Endodermal cell (in vitro differentiated cells): ENCODE measurements at regions not wholly inside any gene's neighbourhood (a gene's known extent, or its start where the extent isn't known, plus 50 kb on each side); places are given as distances from the start of the nearest gene placed in this dataset.

Experiments used
- DNase-seq: peaks from one replicate; pipeline ENCODE4 v3.0.0-alpha.2; 2017
- H3K27ac ChIP-seq: 2 replicates; pipeline ENCODE4 v1.5.1; 2013; ENCODE audit warnings: mild to moderate bottlenecking, low read depth, low read length, moderate library complexity
- H3K27me3 ChIP-seq: 2 replicates; pipeline ENCODE4 v1.6.1; 2013; ENCODE audit warnings: mild to moderate bottlenecking, low read length, moderate library complexity; ENCODE audit not compliant: insufficient read depth, control insufficient read depth, poor library complexity, severe bottlenecking
- H3K36me3 ChIP-seq: 2 replicates; pipeline ENCODE4 v1.7.0; 2013; ENCODE audit warnings: mild to moderate bottlenecking, low read length, moderate library complexity; ENCODE audit not compliant: control insufficient read depth, insufficient read depth
- H3K4me1 ChIP-seq: one replicate; pipeline ENCODE4 v1.7.0; 2013; ENCODE audit warnings: low read length; ENCODE audit not compliant: control insufficient read depth, insufficient read depth
- H3K4me3 ChIP-seq: 2 replicates; pipeline ENCODE4 v1.5.1; 2013; ENCODE audit warnings: mild to moderate bottlenecking, low read length, moderate library complexity
- H3K9ac ChIP-seq: 2 replicates; pipeline ENCODE4 v1.6.1; 2013; ENCODE audit warnings: mild to moderate bottlenecking, low read length, moderate library complexity; ENCODE audit not compliant: poor library complexity, severe bottlenecking; ENCODE audit errors: extremely low read depth
- H3K9me3 ChIP-seq: 2 replicates; pipeline ENCODE4 v1.6.1; 2013; ENCODE audit warnings: mild to moderate bottlenecking, low read length, moderate library complexity; ENCODE audit not compliant: control insufficient read depth
- H3K27ac Mint-ChIP-seq: 2 replicates; pipeline ENCODE4 v1.8.0; 2020; ENCODE audit warnings: mixed read lengths
- H3K27me3 Mint-ChIP-seq: 2 replicates; pipeline ENCODE4 v1.8.0; 2021; ENCODE audit warnings: mild to moderate bottlenecking, mixed read lengths; ENCODE audit not compliant: insufficient read depth
- H3K36me3 Mint-ChIP-seq: 2 replicates; pipeline ENCODE4 v1.8.0; 2020; ENCODE audit warnings: low read depth, mixed read lengths
- H3K4me1 Mint-ChIP-seq: 2 replicates; pipeline ENCODE4 v1.8.0; 2020; ENCODE audit warnings: mixed read lengths
- H3K4me3 Mint-ChIP-seq: 2 replicates; pipeline ENCODE4 v1.8.0; 2020; ENCODE audit warnings: mild to moderate bottlenecking, moderate library complexity, mixed read lengths
- H3K9me3 Mint-ChIP-seq: 2 replicates; pipeline ENCODE4 v1.8.0; 2020; ENCODE audit warnings: mild to moderate bottlenecking, mixed read lengths
- WGBS, 2 experiments: methylation state at CpG; one replicate each; pipeline versions ENCODE4 v1.1.5 to v1.1.7; 2013; ENCODE audit warnings: missing lambda C conversion rate in 2 of 2, mixed read lengths in 1 of 2; ENCODE audit not compliant: insufficient coverage in 1 of 2, insufficient read length in 1 of 2; 5-methylcytosine and 5-hydroxymethylcytosine counted together
- TF ChIP-seq, protein P1 (sequence below): fragments of 200-600 bp; sonication (generic); conservative IDR thresholded peaks from 2 replicates; pipeline ENCODE4 v1.5.0; 2021; ENCODE audit warnings: antibody characterized with exemption, mild to moderate bottlenecking

DNA sequence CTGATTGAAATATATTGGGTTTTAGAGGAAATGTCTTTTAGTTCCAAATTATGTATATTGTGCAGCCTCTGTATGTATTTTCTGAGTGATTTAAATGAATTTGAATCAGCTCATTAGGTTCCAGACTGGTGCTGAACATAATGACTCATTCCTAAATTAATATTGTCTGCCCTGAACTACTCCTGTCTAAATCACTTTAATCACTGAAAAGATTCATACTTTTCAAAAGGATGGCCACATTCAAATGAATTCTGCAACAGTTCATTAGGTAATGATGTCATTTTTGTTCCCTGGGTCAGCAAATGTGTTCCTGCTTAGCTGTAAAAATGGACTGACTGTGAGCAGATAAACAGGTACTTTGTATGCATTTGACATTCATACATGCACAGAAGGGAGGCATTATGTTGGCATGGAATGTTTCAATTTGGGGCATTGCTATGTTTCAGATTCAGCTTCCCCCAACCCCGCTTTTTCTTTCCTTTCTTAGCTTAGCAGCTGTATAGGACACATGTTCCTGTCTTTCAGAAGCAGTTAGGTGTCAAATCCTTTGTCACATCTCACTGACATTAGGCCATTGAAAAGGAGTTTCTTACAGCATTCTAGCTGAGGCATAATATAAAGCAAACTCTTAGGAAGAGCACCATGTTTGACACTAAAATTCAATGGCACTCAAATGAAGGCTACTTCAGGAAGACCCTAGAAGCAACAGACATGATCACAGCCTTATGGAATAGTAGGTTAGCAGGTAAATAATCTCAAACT, 318.5 kb upstream of the ARPP21 start:
- no peak overlapping the region for H3K27ac ChIP-seq
- Mint-ChIP-seq H3K4me1 (peaks cover 7% of the 10 kb centered on the region), H3K9me3 (peaks cover 25% of the 10 kb centered on the region), H3K36me3 (no peaks in the 10 kb centered on the region), H3K4me3 (no peak overlapping the region), H3K27me3 (peaks cover 18% of the 10 kb centered on the region), H3K27ac (no peak overlapping the region)
- WGBS, 2 experiments = 92 to 100% methylated on average over 1 of the region's 1 CpG
- no peaks in the 10 kb centered on the region for H3K36me3 ChIP-seq
- H3K4me1 ChIP-seq = no peaks in the 10 kb centered on the region
- TF ChIP-seq, protein P1, sequence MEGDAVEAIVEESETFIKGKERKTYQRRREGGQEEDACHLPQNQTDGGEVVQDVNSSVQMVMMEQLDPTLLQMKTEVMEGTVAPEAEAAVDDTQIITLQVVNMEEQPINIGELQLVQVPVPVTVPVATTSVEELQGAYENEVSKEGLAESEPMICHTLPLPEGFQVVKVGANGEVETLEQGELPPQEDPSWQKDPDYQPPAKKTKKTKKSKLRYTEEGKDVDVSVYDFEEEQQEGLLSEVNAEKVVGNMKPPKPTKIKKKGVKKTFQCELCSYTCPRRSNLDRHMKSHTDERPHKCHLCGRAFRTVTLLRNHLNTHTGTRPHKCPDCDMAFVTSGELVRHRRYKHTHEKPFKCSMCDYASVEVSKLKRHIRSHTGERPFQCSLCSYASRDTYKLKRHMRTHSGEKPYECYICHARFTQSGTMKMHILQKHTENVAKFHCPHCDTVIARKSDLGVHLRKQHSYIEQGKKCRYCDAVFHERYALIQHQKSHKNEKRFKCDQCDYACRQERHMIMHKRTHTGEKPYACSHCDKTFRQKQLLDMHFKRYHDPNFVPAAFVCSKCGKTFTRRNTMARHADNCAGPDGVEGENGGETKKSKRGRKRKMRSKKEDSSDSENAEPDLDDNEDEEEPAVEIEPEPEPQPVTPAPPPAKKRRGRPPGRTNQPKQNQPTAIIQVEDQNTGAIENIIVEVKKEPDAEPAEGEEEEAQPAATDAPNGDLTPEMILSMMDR = no peak
- H3K9ac ChIP-seq = no peak overlapping the region
- H3K9me3 ChIP-seq = peaks cover 31% of the 10 kb centered on the region
- no peak for DNase-seq
- no peaks in the 10 kb centered on the region for H3K27me3 ChIP-seq
- H3K4me3 ChIP-seq = no peak overlapping the region

DNA sequence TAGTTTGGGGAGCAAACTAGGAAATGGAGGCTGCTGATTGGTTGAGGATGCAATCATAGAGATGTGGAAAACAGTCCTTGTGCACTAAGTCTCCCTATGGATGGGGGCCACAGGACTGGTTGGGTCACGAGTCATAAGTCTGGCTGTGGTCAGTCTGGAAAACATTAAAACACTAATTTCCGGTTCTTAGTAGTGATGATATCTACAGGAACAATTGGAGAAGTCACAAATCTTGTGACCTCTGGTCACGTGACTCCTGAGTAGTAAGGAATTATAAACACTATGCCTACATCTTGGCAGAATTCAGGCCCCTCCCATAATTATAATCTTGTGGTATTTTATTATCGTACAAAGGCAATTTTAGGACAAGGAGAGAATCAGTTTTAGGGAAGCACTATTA, 317.3 kb upstream of the ARPP21 start:
- H3K27me3 ChIP-seq = no peaks in the 10 kb centered on the region
- DNase-seq = no peak
- H3K27ac ChIP-seq = no peak overlapping the region
- H3K4me1 Mint-ChIP-seq = peaks cover 7% of the 10 kb centered on the region
- H3K27ac Mint-ChIP-seq = no peak overlapping the region
- no peak overlapping the region for H3K4me3 ChIP-seq
- H3K4me3 Mint-ChIP-seq = no peak overlapping the region
- H3K9me3 ChIP-seq = peaks cover 37% of the 10 kb centered on the region
- H3K36me3 ChIP-seq = no peaks in the 10 kb centered on the region
- peaks cover 18% of the 10 kb centered on the region for H3K27me3 Mint-ChIP-seq
- WGBS, 2 experiments = 97 to 100% methylated on average over 2 to 4 of the region's 4 CpGs
- H3K4me1 ChIP-seq = no peaks in the 10 kb centered on the region
- peaks cover 30% of the 10 kb centered on the region for H3K9me3 Mint-ChIP-seq
- no peak overlapping the region for H3K9ac ChIP-seq
- no peaks in the 10 kb centered on the region for H3K36me3 Mint-ChIP-seq
- TF ChIP-seq, protein P1 = no peak

DNA sequence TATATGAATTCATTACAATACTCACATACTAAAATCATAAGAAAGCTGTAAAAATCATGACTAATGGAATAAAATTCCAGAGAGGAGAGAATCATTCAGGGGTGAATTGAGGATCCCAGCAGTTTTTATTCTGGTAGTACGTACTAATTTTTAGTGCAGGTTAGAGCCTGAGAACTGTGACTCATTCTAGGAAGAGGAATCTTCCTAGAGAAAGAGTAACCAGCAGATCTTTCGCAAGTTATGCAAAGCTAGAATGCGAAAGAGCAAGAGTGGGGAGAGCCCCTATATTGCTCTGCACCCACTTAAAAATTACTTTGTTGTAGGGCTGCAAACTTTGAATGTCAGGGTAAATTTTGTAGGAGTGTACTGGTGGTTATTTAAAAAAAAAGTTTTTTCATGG, 303.6 kb upstream of the ARPP21 start:
- H3K4me3 ChIP-seq = no peak overlapping the region
- H3K9me3 Mint-ChIP-seq = no peaks in the 10 kb centered on the region
- 93 to 94% methylated on average over 3 of the region's 3 CpGs for WGBS, 2 experiments

More for the DNA sequence above, 303.6 kb upstream of the ARPP21 start:
- no peak overlapping the region for H3K27ac ChIP-seq
- H3K4me3 Mint-ChIP-seq = no peak overlapping the region
- no peaks in the 10 kb centered on the region for H3K9me3 ChIP-seq
- H3K4me1 Mint-ChIP-seq = no peaks in the 10 kb centered on the region
- H3K27me3 ChIP-seq = no peaks in the 10 kb centered on the region
- no peaks in the 10 kb centered on the region for H3K27me3 Mint-ChIP-seq
- H3K36me3 ChIP-seq = no peaks in the 10 kb centered on the region
- H3K9ac ChIP-seq = no peak overlapping the region
- H3K27ac Mint-ChIP-seq = no peak overlapping the region
- H3K36me3 Mint-ChIP-seq = no peaks in the 10 kb centered on the region
- TF ChIP-seq, protein P1 = no peak
- no peak for DNase-seq
- no peaks in the 10 kb centered on the region for H3K4me1 ChIP-seq
